ENCODE measurements at regions not wholly inside any gene's neighbourhood (a gene's known extent, or its start where the extent isn't known, plus 50 kb on each side); places are given as distances from the start of the nearest gene placed in this dataset.
"Not testable (repeated sequence)": the region's sequence is repeated elsewhere in the genome, so short reads cannot be mapped to it uniquely, and the experiment has no call there.

GRCh38 chr18:70389036-70389435 lies 100.2 kb downstream of the SOCS6 start:
- TF ChIP-seq CTCF (IDR thresholded peaks at IDR 0.05 in 4 of 5, conservative IDR thresholded peaks at IDR 0.05 in 1 of 5); POLR2A (IDR thresholded peaks at IDR 0.05): not testable (repeated sequence)
